MM.1S (cell line): ENCODE measurements at regions not wholly inside any gene's neighbourhood (a gene's known extent, or its start where the extent isn't known, plus 50 kb on each side); places are given as distances from the start of the nearest gene placed in this dataset.

Source experiments
- EZH2 ChIP-seq: fragments of 300-600 bp; sonication (generic); optimal IDR thresholded peaks from 2 replicates; pipeline ENCODE3; 2017; ENCODE audit warnings: low read depth, mild to moderate bottlenecking, antibody characterized with exemption, low read length, mixed read lengths
- TF ChIP-seq, protein P1 (sequence below): fragments of 300-600 bp; sonication (generic); IDR thresholded peaks from 2 replicates; pipeline ENCODE4 v1.5.1; 2016; ENCODE audit warnings: antibody characterized with exemption, low read length, mixed read lengths

DNA sequence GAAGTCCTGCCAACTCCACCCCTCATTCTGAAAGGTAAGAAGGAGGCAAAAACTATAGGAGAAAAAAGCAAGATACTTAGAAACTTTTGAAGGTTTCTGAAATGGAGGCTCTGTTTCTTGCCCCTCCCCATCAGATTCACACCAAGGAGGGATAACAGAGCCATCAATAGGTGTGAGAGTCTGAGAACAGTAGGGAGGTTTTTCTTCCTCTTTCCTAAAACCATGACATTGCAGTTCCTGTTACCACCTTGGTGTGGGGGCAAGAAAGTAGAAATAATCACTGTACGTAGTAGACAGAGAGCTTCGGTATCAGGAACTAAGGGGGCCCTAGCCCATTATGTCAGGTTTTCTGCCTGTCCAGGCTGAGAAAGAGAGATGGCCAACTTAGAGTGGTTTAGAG, 333.3 kb upstream of the SYNCRIP start:
- TF ChIP-seq, protein P1, sequence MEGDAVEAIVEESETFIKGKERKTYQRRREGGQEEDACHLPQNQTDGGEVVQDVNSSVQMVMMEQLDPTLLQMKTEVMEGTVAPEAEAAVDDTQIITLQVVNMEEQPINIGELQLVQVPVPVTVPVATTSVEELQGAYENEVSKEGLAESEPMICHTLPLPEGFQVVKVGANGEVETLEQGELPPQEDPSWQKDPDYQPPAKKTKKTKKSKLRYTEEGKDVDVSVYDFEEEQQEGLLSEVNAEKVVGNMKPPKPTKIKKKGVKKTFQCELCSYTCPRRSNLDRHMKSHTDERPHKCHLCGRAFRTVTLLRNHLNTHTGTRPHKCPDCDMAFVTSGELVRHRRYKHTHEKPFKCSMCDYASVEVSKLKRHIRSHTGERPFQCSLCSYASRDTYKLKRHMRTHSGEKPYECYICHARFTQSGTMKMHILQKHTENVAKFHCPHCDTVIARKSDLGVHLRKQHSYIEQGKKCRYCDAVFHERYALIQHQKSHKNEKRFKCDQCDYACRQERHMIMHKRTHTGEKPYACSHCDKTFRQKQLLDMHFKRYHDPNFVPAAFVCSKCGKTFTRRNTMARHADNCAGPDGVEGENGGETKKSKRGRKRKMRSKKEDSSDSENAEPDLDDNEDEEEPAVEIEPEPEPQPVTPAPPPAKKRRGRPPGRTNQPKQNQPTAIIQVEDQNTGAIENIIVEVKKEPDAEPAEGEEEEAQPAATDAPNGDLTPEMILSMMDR = no peak
- no peak for TF ChIP-seq EZH2
